A549 (cell line): ENCODE measurements at regions not wholly inside any gene's neighbourhood (a gene's known extent, or its start where the extent isn't known, plus 50 kb on each side); places are given as distances from the start of the nearest gene placed in this dataset.

Experiments
- ATAC-seq, 2 experiments: fragments of 200-7000 bp in 1 of 2; fragments of >200 bp in 1 of 2; cut with Nextera tagmentation in 1 of 2; cut with Tn5 transposase in 1 of 2; 3 replicates each; pipeline versions ENCODE4 v1.8.0 to v1.9.1; 2018 to 2020; ENCODE audit warnings: mild to moderate bottlenecking in 1 of 2, moderate library complexity in 1 of 2
- CTCF ChIA-PET: fragments of 300-600 bp; sonication (Branson Sonifier 250); formaldehyde crosslinking; extraction: SDS; loops from one replicate; lab custom pipeline; 2021; ENCODE audit warnings: antibody characterized with exemption, inconsistent platforms; lab: Yijun Ruan, JAX
- POLR2A ChIA-PET: fragments of 350-600 bp; formaldehyde crosslinking; extraction: SDS; loops from one replicate; lab custom pipeline; 2021; ENCODE audit warnings: antibody characterized with exemption, inconsistent platforms; lab: Yijun Ruan, JAX
- DNase-seq, 2 experiments: peaks; one replicate each; pipeline versions ENCODE4 v3.0.0 to v3.0.0-alpha.2; 2011 to 2016; ENCODE audit warnings: low read depth in 1 of 2, low spot score in 1 of 2
- FAIRE-seq: peaks from 2 replicates; lab custom pipeline; 2011; peaks lifted over from hg19 to GRCh38; lab: Jason Lieb, UNC
- H3K27ac ChIP-seq, 2 experiments: fragments of >200 bp; sonication (Bioruptor Twin); formaldehyde crosslinking; 3 replicates each; pipeline ENCODE4 v1.5.1; 2016 to 2017
- H3K4me1 ChIP-seq: fragments of >200 bp; sonication (Bioruptor Twin); formaldehyde crosslinking; 3 replicates; pipeline ENCODE4 v1.6.1; 2016
- H3K4me2 ChIP-seq: fragments of >200 bp; sonication (Bioruptor Twin); formaldehyde crosslinking; 3 replicates; pipeline ENCODE4 v1.6.1; 2016
- H3K4me3 ChIP-seq: fragments of >200 bp; sonication (Bioruptor Twin); formaldehyde crosslinking; 3 replicates; pipeline ENCODE4 v1.5.1; 2016
- H3K9me3 ChIP-seq: fragments of >200 bp; sonication (Bioruptor Twin); formaldehyde crosslinking; 3 replicates; pipeline ENCODE4 v1.6.1; 2016
- BCL3 ChIP-seq: fragments of >200 bp; sonication (Bioruptor Twin); formaldehyde crosslinking; IDR thresholded peaks from 3 replicates; pipeline ENCODE4 v1.6.1; 2016
- BHLHE40 ChIP-seq: IDR thresholded peaks from 2 replicates; pipeline ENCODE4 v1.6.1; 2012; ENCODE audit warnings: low read depth, low read length, inconsistent platforms
- CEBPB ChIP-seq, 2 experiments: fragments of >200 bp in 1 of 2; sonication (Bioruptor Twin) in 1 of 2; formaldehyde crosslinking in 1 of 2; IDR thresholded peaks; 2 replicates each; pipeline ENCODE4 v1.6.1; 2012 to 2016
- CHD2 ChIP-seq: fragments of 150-350 bp; IDR thresholded peaks from 2 replicates; pipeline ENCODE4 v1.6.1; 2014; ENCODE audit warnings: low read length; ENCODE audit not compliant: partially characterized antibody
- CTCF ChIP-seq: fragments of >200 bp; sonication (Bioruptor Twin); formaldehyde crosslinking; IDR thresholded peaks from 3 replicates; pipeline ENCODE4 v1.5.1; 2016
- E2F6 ChIP-seq: IDR thresholded peaks from 2 replicates; pipeline ENCODE4 v1.6.1; 2012; ENCODE audit warnings: low read depth, borderline replicate concordance
- EHMT2 ChIP-seq: fragments of 200-600 bp; sonication (generic); IDR thresholded peaks from 2 replicates; pipeline ENCODE4 v1.6.1; 2016; ENCODE audit warnings: antibody characterized with exemption, low read depth, mild to moderate bottlenecking, moderate library complexity
- EP300 ChIP-seq, 2 experiments: fragments of >200 bp; sonication (Bioruptor Twin); formaldehyde crosslinking; IDR thresholded peaks; 2 replicates in 1 of 2; 3 replicates in 1 of 2; pipeline ENCODE4 v1.6.1; 2016 to 2017
- FOXS1 ChIP-seq: fragments of 250-450 bp; sonication (Bioruptor Pico); IDR thresholded peaks from 2 replicates; pipeline ENCODE4 v1.5.0; 2020; ENCODE audit warnings: mild to moderate bottlenecking, moderate library complexity
- HES2 ChIP-seq: fragments of >200 bp; sonication (Bioruptor Twin); formaldehyde crosslinking; IDR thresholded peaks from 2 replicates; pipeline ENCODE4 v1.6.1; 2016
- HOXB13 ChIP-seq: fragments of 250-450 bp; sonication (Bioruptor Pico); IDR thresholded peaks from 2 replicates; pipeline ENCODE4 v1.5.0; 2020; ENCODE audit warnings: low read depth, mild to moderate bottlenecking, moderate library complexity
- HOXB5 ChIP-seq: fragments of 250-450 bp; sonication (Bioruptor Pico); IDR thresholded peaks from 2 replicates; pipeline ENCODE4 v1.5.0; 2020; ENCODE audit warnings: mild to moderate bottlenecking, moderate library complexity
- JUN ChIP-seq, 2 experiments: fragments of >200 bp; sonication (Bioruptor Twin); formaldehyde crosslinking; IDR thresholded peaks; 2 replicates in 1 of 2; 3 replicates in 1 of 2; pipeline ENCODE4 v1.6.1; 2016 to 2017
- KDM5A ChIP-seq: fragments of 200-600 bp; sonication (generic); IDR thresholded peaks from 2 replicates; pipeline ENCODE4 v1.6.1; 2016; ENCODE audit warnings: antibody characterized with exemption, mild to moderate bottlenecking
- MAFK ChIP-seq: fragments of 450-650 bp; IDR thresholded peaks from 2 replicates; pipeline ENCODE4 v1.6.1; 2014; ENCODE audit not compliant: partially characterized antibody
- MYC ChIP-seq: IDR thresholded peaks from 2 replicates; pipeline ENCODE4 v1.6.1; 2012; ENCODE audit warnings: mild to moderate bottlenecking, inconsistent platforms, low read length, improper control_type of control experiment, borderline replicate concordance
- NFE2L2 ChIP-seq: fragments of 150-350 bp; conservative IDR thresholded peaks from 2 replicates; pipeline ENCODE4 v1.6.1; 2014; ENCODE audit warnings: low read length
- NR3C1 ChIP-seq: fragments of >200 bp; sonication (Bioruptor Twin); formaldehyde crosslinking; IDR thresholded peaks from 3 replicates; pipeline ENCODE4 v1.6.1; 2017
- PHF8 ChIP-seq: fragments of 200-600 bp; sonication (generic); IDR thresholded peaks from 2 replicates; pipeline ENCODE4 v1.6.1; 2016; ENCODE audit warnings: low read depth, mild to moderate bottlenecking, antibody characterized with exemption, moderate library complexity, borderline replicate concordance
- POLR2A ChIP-seq: IDR thresholded peaks from 2 replicates; pipeline ENCODE4 v1.6.1; 2012; ENCODE audit warnings: mild to moderate bottlenecking, low read length
- POLR2AphosphoS2 ChIP-seq: conservative IDR thresholded peaks from 2 replicates; pipeline ENCODE4 v1.6.1; 2012; ENCODE audit warnings: low read length, improper control_type of control experiment, inconsistent platforms
- RAD21 ChIP-seq, 2 experiments: fragments of >200 bp in 1 of 2; sonication (Bioruptor Twin) in 1 of 2; formaldehyde crosslinking in 1 of 2; IDR thresholded peaks in 1 of 2; conservative IDR thresholded peaks in 1 of 2; 2 replicates in 1 of 2; 3 replicates in 1 of 2; pipeline ENCODE4 v1.6.1; 2012 to 2018; ENCODE audit warnings: inconsistent platforms in 1 of 2
- RARB ChIP-seq: fragments of 250-450 bp; sonication (Bioruptor Pico); IDR thresholded peaks from 2 replicates; pipeline ENCODE4 v1.8.0; 2021; ENCODE audit warnings: mild to moderate bottlenecking, moderate library complexity
- RFX5 ChIP-seq: fragments of 450-650 bp; IDR thresholded peaks from 2 replicates; pipeline ENCODE4 v1.7.1; 2014; ENCODE audit warnings: antibody characterized with exemption, mild to moderate bottlenecking, moderate library complexity
- TP53 ChIP-seq: fragments of 250-450 bp; sonication (Bioruptor Pico); IDR thresholded peaks from 2 replicates; pipeline ENCODE4 v1.5.0; 2021; ENCODE audit warnings: mild to moderate bottlenecking, moderate library complexity
- ZSCAN20 ChIP-seq: fragments of 250-450 bp; sonication (Bioruptor Pico); IDR thresholded peaks from 2 replicates; pipeline ENCODE4 v1.8.0; 2022; ENCODE audit warnings: mild to moderate bottlenecking, moderate library complexity
- WGBS: methylation state at CpG from one replicate; pipeline ENCODE4 v1.1.6; 2017; ENCODE audit errors: missing lambda C conversion rate; 5-methylcytosine and 5-hydroxymethylcytosine counted together
- TF ChIP-seq, protein P1 (sequence below): fragments of 200-600 bp; sonication (generic); IDR thresholded peaks from 2 replicates; pipeline ENCODE4 v1.6.1; 2016; ENCODE audit warnings: antibody characterized with exemption, mild to moderate bottlenecking, moderate library complexity
- TF ChIP-seq, protein P2 (sequence below): fragments of 150-350 bp; IDR thresholded peaks from 2 replicates; pipeline ENCODE4 v1.6.1; 2014; ENCODE audit warnings: low read depth, mild to moderate bottlenecking, low read length
- TF ChIP-seq, protein P3 (sequence below): IDR thresholded peaks from 2 replicates; pipeline ENCODE4 v1.6.1; 2012

DNA sequence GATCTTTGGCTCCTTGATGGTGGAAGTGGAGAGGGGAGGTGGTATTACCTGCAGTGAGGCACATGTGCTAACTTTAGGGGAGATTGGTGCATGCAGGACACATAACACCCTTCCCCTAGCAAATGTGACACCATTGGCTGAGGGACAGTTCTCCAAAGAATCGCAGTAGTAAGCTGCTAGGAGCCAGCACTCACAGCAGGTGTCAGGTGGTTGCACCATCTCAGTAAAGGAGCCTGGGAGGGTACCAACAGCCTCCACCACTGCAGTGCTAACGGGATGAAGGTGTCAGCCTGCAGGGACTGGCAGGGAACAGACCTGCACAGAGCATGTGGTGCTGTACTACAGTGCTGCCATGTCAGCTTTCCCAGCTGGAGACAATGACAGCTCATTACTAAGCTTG, 127.3 kb upstream of the PIEZO2 start:
- ChIA-PET POLR2A (no interaction called here), CTCF (no interaction called here)
- Histone ChIP-seq H3K4me3 (no peak overlapping the region), H3K9me3 (no peaks in the 10 kb centered on the region), H3K4me2 (no peak overlapping the region), H3K4me1 (no peaks in the 10 kb centered on the region), H3K27ac (no peak overlapping the region)
- TF ChIP-seq MYC (no peak), JUN (IDR thresholded peaks at IDR 0.05) (no peak), EHMT2 (no peak), KDM5A (no peak), EP300 (IDR thresholded peaks at IDR 0.05) (no peak), HES2 (no peak), HOXB5 (CRISPR knock-in tag) (no peak), ZSCAN20 (CRISPR knock-in tag) (no peak), POLR2AphosphoS2 (no peak), TP53 (no peak), BCL3 (no peak), NFE2L2 (no peak), RFX5 (no peak), E2F6 (no peak), HOXB13 (CRISPR knock-in tag) (no peak)
- TF ChIP-seq, protein P1, sequence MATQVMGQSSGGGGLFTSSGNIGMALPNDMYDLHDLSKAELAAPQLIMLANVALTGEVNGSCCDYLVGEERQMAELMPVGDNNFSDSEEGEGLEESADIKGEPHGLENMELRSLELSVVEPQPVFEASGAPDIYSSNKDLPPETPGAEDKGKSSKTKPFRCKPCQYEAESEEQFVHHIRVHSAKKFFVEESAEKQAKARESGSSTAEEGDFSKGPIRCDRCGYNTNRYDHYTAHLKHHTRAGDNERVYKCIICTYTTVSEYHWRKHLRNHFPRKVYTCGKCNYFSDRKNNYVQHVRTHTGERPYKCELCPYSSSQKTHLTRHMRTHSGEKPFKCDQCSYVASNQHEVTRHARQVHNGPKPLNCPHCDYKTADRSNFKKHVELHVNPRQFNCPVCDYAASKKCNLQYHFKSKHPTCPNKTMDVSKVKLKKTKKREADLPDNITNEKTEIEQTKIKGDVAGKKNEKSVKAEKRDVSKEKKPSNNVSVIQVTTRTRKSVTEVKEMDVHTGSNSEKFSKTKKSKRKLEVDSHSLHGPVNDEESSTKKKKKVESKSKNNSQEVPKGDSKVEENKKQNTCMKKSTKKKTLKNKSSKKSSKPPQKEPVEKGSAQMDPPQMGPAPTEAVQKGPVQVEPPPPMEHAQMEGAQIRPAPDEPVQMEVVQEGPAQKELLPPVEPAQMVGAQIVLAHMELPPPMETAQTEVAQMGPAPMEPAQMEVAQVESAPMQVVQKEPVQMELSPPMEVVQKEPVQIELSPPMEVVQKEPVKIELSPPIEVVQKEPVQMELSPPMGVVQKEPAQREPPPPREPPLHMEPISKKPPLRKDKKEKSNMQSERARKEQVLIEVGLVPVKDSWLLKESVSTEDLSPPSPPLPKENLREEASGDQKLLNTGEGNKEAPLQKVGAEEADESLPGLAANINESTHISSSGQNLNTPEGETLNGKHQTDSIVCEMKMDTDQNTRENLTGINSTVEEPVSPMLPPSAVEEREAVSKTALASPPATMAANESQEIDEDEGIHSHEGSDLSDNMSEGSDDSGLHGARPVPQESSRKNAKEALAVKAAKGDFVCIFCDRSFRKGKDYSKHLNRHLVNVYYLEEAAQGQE = no peak
- ATAC-seq (no peak), DNase-seq (no peak), FAIRE-seq (no peak)
- 17% methylated on average over 1 of the region's 2 CpGs for WGBS

DNA sequence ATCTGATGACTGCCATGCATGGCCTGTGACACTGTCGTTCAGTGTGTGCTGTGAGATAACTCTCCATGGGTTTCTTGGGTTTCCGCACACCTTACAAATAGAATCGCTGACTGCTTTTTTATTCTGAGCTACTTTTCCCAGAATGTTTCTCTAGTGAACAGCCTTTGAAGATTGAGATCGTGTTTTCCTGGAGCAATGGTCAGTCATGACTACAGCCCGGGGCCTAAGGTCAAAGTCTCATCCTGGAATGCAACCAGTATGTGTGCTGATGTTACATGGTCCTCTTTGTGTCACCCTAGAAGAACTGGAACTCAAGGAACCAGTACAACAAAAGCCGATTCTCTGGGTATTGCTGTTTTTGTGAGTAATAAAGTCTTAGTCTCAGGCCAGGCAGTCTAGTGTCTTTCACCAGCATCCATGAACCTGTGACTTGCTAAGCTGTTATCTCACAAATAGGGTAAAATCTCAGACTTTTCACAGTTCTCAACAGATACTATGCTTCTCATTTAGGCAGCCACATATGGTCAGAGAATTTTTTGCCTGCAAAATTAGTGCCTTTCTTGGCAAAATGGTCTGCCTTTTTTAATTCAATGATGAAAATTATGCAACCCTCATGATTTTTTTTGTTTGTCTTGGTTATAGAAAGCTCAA, 124.9 kb upstream of the PIEZO2 start:
- Histone ChIP-seq H3K9me3 (no peaks in the 10 kb centered on the region), H3K4me3 (no peak overlapping the region), H3K4me2 (no peak overlapping the region), H3K27ac (no peak overlapping the region), H3K4me1 (no peaks in the 10 kb centered on the region)
- 48% methylated on average over 6 of the region's 6 CpGs for WGBS
- FAIRE-seq = no peak
- ChIA-PET CTCF (interaction anchor here (0.6 to 1.4 kb wide), 2 partner anchors 21 to 92 kb away, joined by 4 read pairs; no protein-coding TSS in a partner anchor), POLR2A (no interaction called here)
- TF ChIP-seq HOXB13 (CRISPR knock-in tag) (no peak), CTCF (no peak), RFX5 (no peak), RAD21 (conservative IDR thresholded peaks at IDR 0.05 in 1 of 2, IDR thresholded peaks at IDR 0.05 in 1 of 2) (no peak), BHLHE40 (no peak), CEBPB (IDR thresholded peaks at IDR 0.05) (no peak), RARB (CRISPR knock-in tag) (no peak), POLR2A (no peak), HOXB5 (CRISPR knock-in tag) (no peak), FOXS1 (CRISPR knock-in tag) (no peak), NFE2L2 (no peak), MAFK (no peak), CHD2 (no peak), JUN (IDR thresholded peaks at IDR 0.05) (no peak), PHF8 (no peak), NR3C1 (no peak)
- TF ChIP-seq, protein P2, sequence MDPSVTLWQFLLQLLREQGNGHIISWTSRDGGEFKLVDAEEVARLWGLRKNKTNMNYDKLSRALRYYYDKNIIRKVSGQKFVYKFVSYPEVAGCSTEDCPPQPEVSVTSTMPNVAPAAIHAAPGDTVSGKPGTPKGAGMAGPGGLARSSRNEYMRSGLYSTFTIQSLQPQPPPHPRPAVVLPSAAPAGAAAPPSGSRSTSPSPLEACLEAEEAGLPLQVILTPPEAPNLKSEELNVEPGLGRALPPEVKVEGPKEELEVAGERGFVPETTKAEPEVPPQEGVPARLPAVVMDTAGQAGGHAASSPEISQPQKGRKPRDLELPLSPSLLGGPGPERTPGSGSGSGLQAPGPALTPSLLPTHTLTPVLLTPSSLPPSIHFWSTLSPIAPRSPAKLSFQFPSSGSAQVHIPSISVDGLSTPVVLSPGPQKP = no peak
- TF ChIP-seq, protein P3, sequence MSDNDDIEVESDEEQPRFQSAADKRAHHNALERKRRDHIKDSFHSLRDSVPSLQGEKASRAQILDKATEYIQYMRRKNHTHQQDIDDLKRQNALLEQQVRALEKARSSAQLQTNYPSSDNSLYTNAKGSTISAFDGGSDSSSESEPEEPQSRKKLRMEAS = no peak
- DNase-seq = no peak
- ATAC-seq = no peak
